ENCODE measurements at regions not wholly inside any gene's neighbourhood (a gene's known extent, or its start where the extent isn't known, plus 50 kb on each side); places are given as distances from the start of the nearest gene placed in this dataset.

DNA sequence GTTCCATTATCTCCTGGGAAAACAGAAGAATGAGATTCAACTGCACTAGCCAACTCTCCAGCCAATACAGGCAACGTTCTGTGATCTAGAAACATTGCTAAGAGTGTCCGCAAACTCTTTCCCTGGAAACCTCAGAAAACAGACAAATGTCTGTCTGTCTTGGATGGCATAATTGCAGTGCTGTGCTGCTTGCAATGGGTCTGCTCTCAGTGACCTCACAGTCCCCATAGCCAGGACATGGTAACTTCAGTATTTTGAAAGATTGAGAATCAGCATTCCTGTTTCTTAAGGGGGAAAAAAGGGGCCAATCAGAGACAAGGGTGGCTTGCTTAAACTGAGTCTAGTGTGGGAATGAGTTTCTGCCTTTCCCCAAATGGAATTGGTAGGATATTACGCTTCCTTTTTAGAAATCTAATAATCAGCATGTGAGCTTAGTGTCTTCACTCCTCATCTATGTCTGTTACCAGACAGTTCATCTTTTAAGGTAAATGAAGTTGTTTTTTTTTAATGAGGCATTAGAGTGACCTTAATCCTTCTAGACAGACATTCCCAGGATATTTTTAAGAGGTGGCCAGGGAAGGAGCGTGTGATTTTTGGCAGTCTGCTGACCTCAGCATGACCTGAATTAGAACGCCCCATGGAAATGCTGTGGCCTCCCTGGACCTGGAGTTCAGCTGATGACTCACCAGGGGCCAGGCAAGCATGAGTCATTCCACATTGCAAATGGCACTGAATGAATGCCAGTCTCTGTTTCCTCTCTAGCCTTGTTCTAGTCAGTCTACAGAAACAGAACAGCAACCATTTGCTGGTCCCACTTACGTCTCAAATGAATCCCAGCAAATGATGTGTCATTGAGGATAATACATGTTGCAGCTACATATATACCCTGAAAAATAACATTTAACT lies 210.2 kb upstream of the ACTBL2 start:
- intact Hi-C loops (cut with DNase I): loop anchor here in 1 of 10 donors (10.0 kb wide), 1 partner anchor 188 kb away; no protein-coding TSS in a partner anchor
- WGBS, 4 donors: 36 to 50% (median 47%) methylated on average over 5 to 6 of the region's 6 CpGs
- Histone ChIP-seq H3K4me3 (no peak overlapping the region), H3K27ac (peak overlapping the region in 11 of 12 donors; percentile 24 to 86 (median 62)), H3K9me3 (no peaks in the 10 kb centered on the region), H3K36me3 (no peaks in the 10 kb centered on the region), H3K4me1 (peaks cover under 1 to 55% (median 36%) of the 10 kb centered on the region in 12 donors), H3K27me3 (no peaks in the 10 kb centered on the region)
- TF ChIP-seq, protein P1, sequence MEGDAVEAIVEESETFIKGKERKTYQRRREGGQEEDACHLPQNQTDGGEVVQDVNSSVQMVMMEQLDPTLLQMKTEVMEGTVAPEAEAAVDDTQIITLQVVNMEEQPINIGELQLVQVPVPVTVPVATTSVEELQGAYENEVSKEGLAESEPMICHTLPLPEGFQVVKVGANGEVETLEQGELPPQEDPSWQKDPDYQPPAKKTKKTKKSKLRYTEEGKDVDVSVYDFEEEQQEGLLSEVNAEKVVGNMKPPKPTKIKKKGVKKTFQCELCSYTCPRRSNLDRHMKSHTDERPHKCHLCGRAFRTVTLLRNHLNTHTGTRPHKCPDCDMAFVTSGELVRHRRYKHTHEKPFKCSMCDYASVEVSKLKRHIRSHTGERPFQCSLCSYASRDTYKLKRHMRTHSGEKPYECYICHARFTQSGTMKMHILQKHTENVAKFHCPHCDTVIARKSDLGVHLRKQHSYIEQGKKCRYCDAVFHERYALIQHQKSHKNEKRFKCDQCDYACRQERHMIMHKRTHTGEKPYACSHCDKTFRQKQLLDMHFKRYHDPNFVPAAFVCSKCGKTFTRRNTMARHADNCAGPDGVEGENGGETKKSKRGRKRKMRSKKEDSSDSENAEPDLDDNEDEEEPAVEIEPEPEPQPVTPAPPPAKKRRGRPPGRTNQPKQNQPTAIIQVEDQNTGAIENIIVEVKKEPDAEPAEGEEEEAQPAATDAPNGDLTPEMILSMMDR (IDR thresholded peaks at IDR 0.05): no peak
- TF ChIP-seq POLR2A (IDR thresholded peaks at IDR 0.05): no peak
- peak; percentile 71 to 94 (median 88) for ATAC-seq
- peak; percentile 58 to 87 (median 69) for DNase-seq

DNA sequence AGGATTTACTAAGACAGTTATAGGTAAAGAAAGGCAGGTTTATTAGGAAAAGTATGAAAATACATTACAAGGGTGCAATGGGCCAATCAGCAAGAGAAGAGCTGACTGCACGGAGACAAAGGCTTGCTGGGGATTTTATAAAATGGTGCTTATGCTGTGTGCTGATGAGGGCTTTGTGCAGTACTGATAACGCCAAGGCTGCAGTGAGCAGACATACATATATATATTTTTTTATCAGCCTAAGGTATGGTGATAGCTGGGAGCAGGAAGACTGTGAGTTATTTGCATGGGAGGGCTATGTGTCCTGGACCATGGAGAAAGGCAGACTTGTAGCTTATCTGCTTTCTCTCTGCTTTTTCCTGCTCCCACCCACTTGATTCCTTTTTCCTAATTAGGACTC lies 208.1 kb upstream of the ACTBL2 start:
- no peaks in the 10 kb centered on the region for H3K27me3 ChIP-seq
- H3K27ac ChIP-seq: no peak overlapping the region
- H3K9me3 ChIP-seq: no peaks in the 10 kb centered on the region
- no peak overlapping the region for H3K4me3 ChIP-seq
- no peaks in the 10 kb centered on the region for H3K36me3 ChIP-seq
- TF ChIP-seq, protein P1 (IDR thresholded peaks at IDR 0.05): no peak
- TF ChIP-seq POLR2A (IDR thresholded peaks at IDR 0.05): no peak
- WGBS, 4 donors: 84 to 92% (median 87%) methylated on average over 2 of the region's 2 CpGs
- peaks cover 0 to 33% (median 19%) of the 10 kb centered on the region in 12 donors for H3K4me1 ChIP-seq
- intact Hi-C loops (cut with DNase I): loop anchor here in 1 of 10 donors (10.0 kb wide), 1 partner anchor 186 kb away; no protein-coding TSS in a partner anchor
- no peak for ATAC-seq
- DNase-seq: no peak

DNA sequence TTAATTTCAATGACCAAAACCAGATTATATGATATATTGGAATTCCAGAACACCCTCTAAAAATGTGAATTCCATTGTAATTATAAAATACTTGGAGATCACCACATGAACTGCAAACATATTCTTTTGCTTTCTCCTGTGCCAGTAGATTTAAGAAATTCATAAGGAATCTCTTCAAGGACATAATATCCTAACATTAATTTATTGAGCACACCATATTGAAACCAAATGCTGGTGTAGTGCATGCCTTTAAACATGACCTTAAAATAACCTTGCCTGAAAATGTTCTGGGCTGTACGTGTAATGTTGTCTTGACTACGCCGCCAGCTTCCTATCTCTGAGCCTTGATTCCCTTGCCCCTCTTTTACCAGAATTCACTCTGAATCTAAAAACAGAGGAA lies 205.0 kb upstream of the ACTBL2 start:
- Histone ChIP-seq H3K4me1 (peaks cover 0 to 6% (median 3%) of the 10 kb centered on the region in 12 donors), H3K9me3 (no peaks in the 10 kb centered on the region), H3K4me3 (no peak overlapping the region), H3K36me3 (no peaks in the 10 kb centered on the region), H3K27me3 (no peaks in the 10 kb centered on the region), H3K27ac (no peak overlapping the region)
- 67 to 87% (median 85%) methylated on average over 3 of the region's 3 CpGs for WGBS, 4 donors
- no peak for ATAC-seq
- DNase-seq: no peak
- TF ChIP-seq, protein P1 (IDR thresholded peaks at IDR 0.05): no peak
- no peak for TF ChIP-seq POLR2A (IDR thresholded peaks at IDR 0.05)
- intact Hi-C loops (cut with DNase I): no loop called here

DNA sequence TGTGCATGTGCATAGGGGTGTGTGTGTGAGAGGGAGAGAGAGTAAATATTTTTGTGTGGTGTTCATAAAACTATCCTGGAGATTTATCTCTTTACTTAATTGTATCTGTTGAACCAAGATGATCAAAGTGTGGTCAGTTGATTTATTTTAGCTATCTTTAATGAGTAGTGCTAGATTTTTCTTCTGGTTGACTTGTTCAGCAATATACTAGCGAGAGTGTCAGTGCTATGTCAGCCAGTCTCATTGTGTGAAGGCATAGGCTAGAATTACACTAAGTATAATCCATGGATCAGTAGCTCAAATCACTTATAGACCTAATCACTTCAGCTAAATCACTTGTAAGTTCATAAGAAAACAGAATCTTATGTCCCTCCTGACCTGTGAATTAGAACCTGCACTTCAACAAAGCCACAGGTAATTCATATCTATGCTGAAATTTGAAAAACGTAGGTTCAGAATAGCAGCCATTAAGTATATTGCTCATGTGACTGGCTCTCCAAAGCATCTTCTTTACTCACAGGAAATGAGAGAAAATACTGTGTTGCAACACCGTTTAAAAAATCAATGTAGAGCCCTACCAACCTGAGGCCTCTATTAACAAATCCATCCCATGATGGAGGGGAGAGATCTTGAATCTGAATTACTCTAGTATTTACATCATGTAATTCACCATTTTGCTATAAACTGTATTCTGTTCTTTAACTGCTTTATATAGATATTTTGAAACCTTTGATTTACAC lies 203.1 kb upstream of the ACTBL2 start:
- DNase-seq (no peak), ATAC-seq (no peak)
- no peak for TF ChIP-seq POLR2A (IDR thresholded peaks at IDR 0.05)
- TF ChIP-seq, protein P1 (IDR thresholded peaks at IDR 0.05): no peak
- WGBS, 4 donors: 80 to 89% (median 84%) methylated on average over 3 of the region's 3 CpGs
- intact Hi-C loops (cut with DNase I): no loop called here
- Histone ChIP-seq H3K27ac (no peak overlapping the region), H3K36me3 (no peaks in the 10 kb centered on the region), H3K9me3 (no peaks in the 10 kb centered on the region), H3K4me3 (no peak overlapping the region), H3K27me3 (no peaks in the 10 kb centered on the region), H3K4me1 (peaks cover 0 to 3% (median 0%) of the 10 kb centered on the region in 12 donors)
